Skin of body (tissue), 1 donor: ENCODE measurements at regions not wholly inside any gene's neighbourhood (a gene's known extent, or its start where the extent isn't known, plus 50 kb on each side); places are given as distances from the start of the nearest gene placed in this dataset.
"Not testable (repeated sequence)": the region's sequence is repeated elsewhere in the genome, so short reads cannot be mapped to it uniquely, and the experiment has no call there.

Source experiments
- DNase-seq: peaks from one replicate; lab custom pipeline; 2025; lab: John Stamatoyannopoulos, UW

DNA sequence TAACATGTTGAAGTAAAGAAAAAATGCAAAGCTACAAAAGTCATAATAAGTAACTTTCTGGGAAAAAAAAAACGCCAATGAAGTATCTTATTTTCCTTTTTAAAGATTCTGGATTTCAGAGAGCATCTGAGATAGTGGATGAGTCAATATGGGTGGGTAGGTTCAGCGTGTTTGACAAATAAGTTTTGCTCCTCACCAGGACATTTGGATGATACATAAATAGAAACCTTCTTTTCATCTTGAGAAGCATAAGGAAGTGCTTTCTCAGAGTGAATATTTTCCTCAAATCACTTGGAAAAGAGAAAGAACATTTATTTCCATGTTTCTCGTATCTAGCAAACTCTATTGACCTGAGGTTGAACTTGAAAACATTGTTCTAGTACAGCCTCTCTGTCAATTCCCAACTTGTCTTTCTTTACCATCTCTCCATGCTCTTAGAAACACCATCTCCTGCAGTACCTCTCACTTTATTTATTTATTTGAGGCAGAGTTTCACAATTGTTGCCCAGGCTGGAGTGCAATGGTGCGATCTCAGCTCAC lies 463.2 kb downstream of the KLF5 start:
- peak; percentile 5 for DNase-seq

DNA sequence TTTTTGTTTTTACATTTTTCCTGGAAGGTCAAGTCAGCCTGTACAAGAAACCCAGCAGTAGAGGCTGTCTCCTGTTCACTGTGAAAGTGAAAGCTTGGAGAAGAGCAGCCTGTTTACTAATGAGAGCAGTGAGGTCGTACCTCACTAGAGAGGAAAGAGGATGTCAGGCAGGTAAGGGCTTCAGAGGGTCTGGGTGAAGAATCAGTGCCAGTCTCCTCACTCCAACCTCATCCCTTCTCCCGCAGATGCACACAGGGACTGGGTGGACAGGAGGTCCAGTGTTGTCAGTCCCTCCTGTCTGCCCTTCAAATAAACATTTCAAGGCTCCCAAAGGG lies 462.5 kb downstream of the KLF5 start:
- no peak for DNase-seq

DNA sequence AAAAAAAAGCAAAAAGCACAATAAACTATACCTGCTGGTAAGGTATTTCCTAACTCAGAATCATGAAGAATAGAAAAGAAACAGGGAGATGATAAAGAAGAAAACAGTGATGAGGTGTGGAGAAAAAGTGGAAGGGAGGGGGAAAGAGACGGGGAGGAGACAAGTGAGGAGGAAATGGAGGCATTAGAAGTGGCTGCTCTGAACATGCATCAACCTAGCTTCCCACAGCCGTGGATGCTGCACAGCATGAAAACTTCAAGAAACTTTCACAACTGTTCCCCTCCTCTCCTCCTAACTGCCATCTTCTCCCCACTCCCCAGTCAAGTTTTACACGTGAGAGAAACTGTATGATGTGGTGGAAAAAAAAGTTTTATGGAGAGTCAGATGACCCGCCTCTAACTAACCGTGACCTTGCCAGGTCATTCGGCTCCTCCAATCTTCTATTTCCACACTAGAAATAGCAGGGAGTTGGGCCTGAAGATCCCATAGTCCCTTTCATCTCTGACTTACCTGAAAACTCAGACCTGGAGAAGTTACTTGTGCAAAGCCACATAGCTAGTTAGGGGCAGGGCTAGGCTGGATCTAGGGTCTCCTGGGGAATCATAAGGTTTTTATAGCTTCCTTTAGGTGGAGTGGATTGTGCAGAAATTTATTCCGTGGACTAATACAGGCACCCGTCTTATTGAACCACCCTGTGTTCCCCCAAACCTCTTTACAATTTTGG lies 461.9 kb downstream of the KLF5 start:
- DNase-seq, result no peak

DNA sequence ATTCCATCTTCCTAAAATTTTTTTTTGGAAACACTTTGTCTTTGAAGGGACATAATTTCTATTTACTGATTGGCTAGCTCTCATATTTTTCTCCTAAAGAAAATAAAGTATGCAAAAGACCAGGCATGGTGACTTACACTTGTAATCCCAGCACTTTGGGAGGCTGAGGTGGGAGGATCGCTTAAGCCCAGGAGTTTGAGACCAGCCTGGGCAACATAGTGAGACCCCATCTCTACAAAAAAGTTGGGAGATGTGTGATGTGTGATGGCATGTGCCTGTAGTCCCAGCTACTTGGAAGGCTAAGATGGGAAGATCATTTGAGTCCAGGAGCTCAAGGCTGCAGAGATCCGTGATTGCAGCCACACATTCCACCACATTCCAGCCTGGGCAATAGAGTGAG lies 461.3 kb downstream of the KLF5 start:
- not testable (repeated sequence) for DNase-seq

DNA sequence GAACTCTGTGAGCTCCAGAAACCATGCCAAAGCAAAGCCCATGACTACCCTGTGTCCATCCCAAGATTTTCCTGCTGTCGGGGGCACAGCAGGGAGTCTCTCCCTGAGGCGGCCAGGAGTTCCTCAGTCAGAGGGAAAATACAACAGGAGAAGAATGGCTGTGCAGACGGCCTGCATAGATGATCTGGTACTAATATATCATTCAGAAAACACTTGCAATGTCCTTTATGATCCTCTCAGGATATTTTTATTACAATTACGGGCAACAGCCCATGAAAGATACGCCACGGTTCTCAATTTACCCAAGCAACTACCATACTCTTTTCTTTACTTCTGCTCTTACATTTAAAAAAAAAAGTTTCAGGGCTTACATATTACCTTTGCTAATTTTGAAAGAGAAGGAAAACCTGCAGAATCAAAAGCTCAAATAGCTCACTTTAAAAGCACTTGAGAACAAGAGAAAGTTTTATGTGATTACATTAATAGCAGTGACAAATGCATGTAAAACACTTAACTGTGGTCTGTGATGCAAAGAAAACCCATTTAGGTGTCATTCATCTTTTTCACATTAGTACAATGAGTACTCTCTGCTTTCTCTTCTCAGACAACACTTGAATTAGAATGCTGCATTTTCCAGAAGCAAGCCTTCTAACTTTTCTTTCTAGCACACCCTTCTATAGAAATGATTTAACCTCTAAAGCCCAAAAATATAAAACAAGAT lies 460.8 kb downstream of the KLF5 start:
- no peak for DNase-seq

DNA sequence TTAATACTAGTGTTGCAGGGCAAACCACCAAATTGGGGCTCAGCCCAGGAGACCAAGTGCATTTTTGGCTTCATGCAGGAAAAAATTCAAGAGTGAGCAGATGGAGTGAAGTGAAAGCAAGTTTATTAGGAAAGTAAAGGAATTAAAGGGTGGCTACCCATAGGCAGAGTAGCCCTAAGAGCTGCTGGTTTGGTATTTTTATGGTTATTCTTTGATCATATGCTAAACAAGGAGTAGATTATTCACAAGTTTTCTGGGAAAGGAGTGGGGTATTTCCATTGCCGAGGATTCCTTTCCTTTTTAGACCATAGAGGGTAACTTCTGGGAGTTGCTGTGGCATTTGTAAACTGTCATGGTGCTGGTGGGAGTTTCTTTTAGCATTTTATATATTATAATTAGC lies 459.0 kb downstream of the KLF5 start:
- no peak for DNase-seq

DNA sequence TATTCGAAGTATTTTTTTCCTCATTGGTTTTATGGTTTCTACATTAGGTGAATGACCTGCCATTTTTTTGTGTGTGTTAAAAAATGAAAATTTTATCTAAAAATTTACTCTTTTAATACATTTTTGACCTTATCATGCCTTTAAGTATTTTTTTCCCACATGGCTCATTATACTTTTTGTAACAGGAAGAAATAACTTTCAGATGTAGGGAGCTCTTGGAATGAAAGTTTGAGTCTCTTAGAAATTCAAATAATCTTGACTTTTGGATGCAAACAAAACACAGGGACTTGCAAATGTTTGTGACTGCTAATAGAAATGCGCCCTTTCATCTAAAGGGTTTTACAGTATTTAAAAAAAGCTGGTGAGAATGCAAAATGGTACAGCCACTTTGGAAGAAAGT lies 457.9 kb downstream of the KLF5 start:
- DNase-seq, result no peak

DNA sequence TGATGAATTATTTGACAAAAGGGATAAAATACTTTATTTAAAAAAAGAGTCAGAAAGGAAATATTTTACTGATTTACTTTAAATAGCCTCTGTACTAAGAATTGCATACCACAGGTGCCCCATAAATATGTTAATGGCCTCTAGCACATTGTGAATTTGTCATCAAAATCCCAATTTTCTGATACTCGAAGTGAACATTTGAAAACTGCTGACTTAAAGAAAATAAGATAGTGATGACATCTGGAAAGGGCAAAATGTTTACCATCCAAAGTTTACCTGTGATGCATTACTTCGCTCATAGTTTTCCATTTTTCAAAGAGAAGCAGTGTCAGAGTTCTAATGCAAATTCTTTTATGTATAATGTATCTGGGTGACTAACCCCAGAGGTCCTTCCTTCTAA lies 455.4 kb downstream of the KLF5 start:
- no peak for DNase-seq

DNA sequence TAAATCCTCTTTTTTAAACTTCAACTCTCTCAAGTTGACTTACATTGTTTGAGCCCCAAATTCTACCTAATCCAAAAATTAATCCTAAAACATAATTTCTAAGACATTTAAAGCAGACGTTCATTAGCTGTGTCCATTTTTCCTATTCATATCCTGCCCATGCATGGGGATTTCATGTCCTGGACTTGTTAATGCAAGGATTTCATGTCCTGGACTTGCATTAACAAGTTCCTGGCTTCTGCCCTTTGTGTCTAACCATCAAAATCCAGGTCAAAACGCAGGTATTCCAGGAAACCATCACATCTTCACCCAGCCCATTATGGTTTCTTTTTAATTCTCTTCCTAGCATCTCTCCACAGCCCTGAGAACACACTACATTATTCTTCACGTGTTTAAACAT lies 454.9 kb downstream of the KLF5 start:
- DNase-seq, result no peak

DNA sequence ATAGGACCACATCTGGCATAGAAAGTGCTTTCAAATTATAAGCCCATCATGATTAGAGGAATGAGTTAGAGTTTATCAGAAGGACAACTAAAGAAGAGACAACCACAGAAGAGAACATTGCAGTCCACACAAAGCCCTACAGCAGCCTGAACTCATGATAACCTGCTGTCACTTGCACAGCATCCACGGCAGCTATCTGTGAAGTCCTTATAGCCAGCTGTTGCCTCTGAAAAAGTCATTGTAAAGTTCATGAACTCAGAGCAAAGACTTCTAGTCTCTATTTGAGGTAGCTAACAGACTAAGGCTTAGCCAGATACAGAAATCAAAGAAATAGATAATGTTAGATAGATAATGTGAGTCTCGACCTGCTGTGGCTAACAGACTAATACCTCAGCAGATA lies 450.0 kb downstream of the KLF5 start:
- DNase-seq, result no peak

DNA sequence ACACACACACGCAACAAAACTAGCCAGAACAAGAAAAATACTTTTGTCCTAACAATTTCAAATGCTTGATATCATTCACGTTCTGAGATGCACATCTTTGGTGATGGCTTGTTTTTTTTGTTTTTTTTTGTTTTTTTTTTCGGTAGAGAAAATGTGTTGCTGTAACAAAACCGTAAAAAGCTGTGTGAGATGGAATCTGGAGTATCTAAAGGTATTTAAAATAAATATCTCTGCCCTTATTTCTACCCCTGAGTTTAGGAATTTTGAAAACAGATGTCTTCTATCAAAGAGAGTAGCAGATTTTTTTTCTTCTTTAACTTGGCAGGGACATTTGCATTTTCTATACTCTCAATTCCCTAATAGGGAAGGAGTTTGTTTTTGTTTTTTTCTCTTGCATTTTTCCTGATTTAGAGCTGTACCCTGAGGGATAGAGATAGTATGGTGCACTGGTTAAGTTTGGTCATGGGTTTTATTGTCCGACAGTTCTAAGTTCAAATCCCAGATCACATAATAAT lies 446.6 kb downstream of the KLF5 start:
- DNase-seq, result no peak

DNA sequence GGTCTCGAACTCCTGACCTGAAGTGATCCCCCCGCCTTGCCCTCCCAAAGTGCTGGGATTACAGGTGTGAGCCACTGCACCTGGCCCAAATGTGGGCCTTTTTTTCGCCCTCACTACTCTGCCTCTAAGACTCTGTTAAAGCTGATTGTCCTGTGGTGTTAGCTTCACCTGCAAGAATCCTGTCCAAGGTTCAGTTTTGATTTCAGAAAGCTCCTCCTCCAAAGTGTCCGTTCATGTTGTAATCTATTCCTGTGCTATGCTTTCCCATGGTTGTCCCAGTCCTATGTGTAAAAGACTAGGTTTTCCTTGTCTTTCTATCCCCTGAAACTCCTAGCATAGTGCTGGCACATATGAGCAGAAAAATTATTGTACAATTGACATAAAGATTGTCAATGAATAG lies 440.9 kb downstream of the KLF5 start:
- no peak for DNase-seq

DNA sequence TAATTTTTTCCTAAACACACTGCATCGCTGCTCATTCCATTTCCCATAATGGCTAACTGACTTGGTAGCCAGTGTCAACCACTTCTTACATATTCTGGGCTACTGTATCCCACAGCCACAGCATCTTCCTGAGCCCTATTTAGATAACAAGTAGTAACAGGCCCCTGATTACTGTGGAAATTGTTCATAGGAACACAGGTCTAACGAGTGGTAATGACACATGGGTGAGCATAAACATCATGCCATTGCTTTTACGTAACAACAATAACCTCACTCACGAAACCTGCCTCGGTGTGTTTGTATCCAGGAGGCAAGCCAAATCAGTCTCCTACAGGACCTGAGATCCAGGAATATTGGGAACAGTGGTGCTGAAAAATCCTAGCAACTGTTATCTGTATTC lies 438.6 kb downstream of the KLF5 start:
- no peak for DNase-seq

DNA sequence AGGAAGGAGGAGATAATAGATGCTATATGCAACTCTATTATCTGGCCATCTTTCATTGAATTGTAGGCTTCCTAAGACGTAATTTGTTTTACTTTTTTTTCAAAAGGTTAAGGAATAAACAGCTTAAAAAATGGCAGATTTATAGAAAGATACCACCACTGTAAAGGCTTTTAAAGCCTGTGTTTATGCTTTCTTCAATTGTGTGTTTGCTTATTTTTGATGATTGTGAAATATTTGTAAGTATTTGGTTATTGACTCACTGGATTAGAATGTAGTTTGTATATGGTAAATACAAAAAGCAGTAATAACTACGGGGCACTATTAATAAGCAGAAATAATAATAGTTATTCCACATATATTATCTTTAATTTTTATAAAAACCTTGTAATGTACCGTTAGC lies 437.9 kb downstream of the KLF5 start:
- no peak for DNase-seq

DNA sequence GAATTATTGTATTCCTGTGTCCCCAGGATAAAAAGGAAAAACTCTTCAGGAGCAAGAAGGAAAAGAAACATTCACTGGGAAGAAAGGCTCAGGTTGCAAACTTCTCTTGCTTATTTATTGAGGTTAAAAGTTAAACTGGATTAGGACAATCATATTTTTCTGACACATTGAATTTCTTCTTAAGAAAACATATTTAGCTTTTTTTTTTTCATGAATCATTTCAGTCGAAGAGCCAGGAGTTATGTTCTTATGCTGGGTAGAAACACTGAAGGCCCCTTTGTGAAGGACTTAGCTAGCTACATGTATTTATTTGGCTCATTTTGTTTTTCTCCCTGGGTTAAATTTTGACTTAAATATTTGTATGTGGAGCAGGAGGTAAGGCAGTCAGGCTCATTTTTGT lies 434.0 kb downstream of the KLF5 start:
- no peak for DNase-seq

DNA sequence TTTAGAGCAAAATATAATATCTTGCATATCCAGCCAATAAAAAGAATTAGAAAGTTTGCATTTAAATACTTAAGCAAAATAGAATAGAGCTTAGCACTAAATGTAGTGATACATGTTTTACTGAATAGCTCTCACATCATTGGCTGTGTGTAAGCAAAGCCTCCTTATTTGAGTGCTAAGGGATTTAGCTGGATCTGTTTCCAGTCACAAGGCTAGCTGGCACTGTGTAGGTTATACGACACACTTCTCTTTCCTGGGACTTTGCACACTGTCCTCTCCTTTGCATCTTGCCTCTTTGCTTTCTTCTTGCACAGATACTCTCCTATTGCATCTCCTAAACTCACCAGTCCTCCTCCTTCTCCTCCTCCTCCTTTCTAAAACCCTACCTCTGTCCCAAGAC lies 423.8 kb downstream of the KLF5 start:
- no peak for DNase-seq

DNA sequence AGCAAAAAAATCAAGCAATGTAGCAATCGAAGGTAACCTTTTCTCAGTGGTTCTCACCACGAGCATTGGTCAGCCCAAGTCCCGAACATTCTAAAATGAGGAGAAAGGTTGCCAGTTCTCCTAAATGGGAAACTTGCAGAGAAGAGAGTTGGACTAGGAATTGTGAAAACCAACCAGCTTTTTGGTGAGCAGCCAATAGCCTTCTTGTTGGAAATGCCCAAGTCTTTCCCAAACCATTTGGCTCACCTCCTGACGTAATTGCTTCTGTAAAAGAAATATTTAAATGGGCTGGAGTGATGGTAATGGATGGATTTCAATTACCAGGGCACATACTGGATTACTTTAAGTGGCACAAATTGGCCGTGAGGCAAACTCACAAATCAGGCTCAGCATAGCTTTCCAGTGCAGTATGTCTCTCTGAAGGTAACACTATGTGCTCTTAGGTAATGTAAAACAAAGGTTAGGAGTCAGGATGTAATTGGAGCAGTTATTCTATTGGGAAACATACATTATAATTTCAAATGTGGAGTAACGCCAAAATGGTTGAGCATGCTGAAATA lies 423.2 kb downstream of the KLF5 start:
- DNase-seq, result no peak

DNA sequence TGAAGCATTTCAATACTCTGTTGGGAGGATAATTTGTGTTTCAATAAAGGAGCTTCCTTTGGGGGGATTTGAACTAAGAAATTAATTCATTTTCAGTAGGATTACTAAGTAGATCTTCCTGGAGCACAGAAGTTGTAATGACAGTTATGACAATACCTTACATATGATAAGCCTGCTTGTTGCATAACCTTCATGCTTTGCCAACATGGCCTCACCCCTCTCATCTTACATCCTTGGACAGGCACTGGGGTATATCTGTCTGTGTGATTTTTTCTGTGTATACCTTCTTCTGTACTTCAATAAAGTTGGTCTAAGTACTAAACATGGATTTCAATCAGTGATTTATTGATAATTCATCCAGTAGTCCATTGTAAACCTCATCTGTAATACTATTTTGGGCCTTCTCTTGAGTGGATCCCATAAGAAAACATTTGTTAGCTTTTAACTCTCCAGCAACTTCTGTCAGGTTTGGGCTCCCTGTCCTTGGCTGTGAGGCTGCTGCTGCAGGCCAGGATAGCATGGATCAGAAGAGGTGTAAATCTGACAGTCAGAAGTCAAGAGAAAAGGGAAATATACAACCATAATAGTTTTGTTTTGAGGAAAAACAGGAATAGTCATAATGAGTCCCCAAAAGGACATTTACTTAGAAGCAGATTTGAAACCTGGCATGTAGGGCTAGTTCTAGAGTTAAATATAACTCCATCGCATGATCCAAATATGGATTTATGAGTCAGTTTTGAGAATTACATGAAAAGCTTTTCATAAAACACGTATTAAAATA lies 422.2 kb downstream of the KLF5 start:
- no peak for DNase-seq

DNA sequence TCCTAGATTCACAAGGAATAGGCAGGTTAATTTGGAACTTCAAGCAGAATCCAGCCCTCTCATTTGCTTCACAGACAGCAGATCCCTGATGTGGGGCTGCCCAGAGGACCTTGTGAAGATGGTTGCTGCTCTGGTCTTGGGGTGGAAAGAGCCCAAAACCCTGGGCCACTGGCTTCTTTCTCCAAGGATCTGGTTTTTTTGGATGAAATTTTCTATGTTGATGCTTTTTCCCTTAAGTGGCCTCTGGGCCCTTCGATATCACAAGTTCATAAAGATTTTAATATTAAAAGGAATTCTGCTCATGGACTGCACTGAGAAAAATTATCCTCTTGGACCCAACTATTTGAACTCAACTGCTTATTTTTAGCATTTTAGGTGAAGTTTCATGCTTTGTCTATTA lies 421.1 kb downstream of the KLF5 start:
- DNase-seq, result no peak

DNA sequence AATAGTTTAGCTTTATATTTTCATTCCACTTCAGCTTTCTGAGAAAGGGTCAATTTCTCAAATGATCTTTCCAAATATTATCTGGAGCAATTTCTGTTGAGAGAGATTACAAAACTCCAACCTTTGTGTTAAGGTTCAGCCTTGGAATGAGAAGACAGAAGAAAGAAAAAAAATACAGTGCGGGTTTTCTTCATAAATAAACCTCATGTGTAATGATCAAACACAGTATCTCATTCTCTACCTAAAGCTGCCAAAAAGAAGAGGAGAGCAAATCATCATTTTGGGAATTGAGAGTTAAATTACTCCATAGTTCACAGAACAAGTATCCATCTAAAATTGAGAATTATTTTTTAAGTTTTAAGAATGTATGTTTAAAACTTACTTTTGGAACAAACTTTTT lies 420.5 kb downstream of the KLF5 start:
- DNase-seq, result no peak

DNA sequence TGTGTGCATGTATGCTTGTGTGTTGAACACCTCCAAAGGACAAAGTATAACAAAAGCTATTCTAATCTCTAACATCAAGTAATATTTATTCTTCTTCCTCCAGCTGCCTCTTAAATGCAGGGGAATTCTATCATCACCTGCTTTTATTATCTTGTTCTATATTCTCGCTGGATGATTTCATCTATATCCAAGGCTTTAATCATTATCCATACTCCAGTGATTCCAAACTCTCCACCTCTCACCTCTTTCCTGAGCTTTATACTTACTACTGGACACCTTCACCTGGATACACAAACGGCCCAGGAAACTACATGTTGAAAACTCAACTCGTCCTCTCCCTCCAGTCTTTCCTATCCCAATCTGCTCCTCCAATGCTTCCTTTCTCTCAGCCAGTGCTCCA lies 418.6 kb downstream of the KLF5 start:
- no peak for DNase-seq

DNA sequence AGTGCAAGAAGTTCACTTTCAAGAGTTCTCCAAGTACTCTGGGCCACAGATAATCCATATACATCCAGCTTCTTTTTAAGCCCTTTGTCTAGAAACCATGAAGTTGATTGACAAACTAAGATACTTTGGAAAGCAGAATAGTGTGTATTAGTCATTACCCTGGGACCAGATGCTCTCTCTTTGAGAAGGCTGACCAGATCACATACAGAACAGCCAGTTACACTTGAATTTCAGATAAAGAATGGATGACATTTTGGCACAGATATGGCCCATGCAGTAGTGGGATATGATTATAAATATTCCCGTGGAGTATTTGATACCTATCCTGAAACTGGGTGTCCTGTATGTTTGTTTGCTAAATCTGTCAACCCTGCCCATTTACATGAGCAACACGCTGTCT lies 414.2 kb downstream of the KLF5 start:
- DNase-seq, result no peak
